GM13976 (cell line): ENCODE measurements at regions not wholly inside any gene's neighbourhood (a gene's known extent, or its start where the extent isn't known, plus 50 kb on each side); places are given as distances from the start of the nearest gene placed in this dataset.

Experiments
- DNase-seq: peaks from one replicate; pipeline ENCODE4 v3.0.0; 2012; ENCODE audit warnings: low spot score
- in situ Hi-C: fragments of 300-500 bp; cut with MboI; formaldehyde crosslinking; loops from one replicate; pipeline ENCODE4 v1.12.0; 2022; ENCODE audit warnings: low sequenced_read_pairs, mixed read lengths, inconsistent platforms; ENCODE audit not compliant: unreplicated experiment
- TF ChIP-seq, protein P1 (sequence below): IDR thresholded peaks from 2 replicates; pipeline ENCODE4 v1.5.1; 2012; ENCODE audit warnings: borderline replicate concordance, mild to moderate bottlenecking; ENCODE audit not compliant: insufficient read depth; ENCODE audit errors: extremely low read depth, missing control alignments, control extremely low read depth

- no peak for DNase-seq
- in situ Hi-C loops: no loop called here
- TF ChIP-seq, protein P1, sequence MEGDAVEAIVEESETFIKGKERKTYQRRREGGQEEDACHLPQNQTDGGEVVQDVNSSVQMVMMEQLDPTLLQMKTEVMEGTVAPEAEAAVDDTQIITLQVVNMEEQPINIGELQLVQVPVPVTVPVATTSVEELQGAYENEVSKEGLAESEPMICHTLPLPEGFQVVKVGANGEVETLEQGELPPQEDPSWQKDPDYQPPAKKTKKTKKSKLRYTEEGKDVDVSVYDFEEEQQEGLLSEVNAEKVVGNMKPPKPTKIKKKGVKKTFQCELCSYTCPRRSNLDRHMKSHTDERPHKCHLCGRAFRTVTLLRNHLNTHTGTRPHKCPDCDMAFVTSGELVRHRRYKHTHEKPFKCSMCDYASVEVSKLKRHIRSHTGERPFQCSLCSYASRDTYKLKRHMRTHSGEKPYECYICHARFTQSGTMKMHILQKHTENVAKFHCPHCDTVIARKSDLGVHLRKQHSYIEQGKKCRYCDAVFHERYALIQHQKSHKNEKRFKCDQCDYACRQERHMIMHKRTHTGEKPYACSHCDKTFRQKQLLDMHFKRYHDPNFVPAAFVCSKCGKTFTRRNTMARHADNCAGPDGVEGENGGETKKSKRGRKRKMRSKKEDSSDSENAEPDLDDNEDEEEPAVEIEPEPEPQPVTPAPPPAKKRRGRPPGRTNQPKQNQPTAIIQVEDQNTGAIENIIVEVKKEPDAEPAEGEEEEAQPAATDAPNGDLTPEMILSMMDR: no peak
These were observed 1938.9 kb upstream of the TENM3 start for GRCh38 chr4:180304321-180304720.

DNA sequence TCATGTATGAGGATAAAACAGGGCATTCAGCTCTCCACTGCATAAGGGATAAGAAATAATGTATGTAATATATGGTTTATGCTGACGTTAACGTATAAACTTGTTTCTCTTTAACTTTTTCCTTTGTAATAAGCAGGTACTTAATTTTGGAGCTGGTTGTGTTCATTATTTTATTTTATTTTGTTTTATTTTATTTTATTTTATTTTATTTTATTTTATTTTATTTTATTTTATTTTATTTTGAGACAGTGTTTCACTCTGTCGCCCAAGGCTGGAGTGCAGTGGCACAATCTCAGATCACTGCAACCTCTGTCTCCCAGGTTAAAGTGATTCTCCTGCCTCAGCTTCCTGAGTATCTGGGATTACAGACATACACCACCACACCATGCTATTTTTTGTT is 1932.6 kb upstream of the TENM3 start:
- DNase-seq: no peak
- in situ Hi-C loops: no loop called here
- TF ChIP-seq, protein P1: no peak

DNA sequence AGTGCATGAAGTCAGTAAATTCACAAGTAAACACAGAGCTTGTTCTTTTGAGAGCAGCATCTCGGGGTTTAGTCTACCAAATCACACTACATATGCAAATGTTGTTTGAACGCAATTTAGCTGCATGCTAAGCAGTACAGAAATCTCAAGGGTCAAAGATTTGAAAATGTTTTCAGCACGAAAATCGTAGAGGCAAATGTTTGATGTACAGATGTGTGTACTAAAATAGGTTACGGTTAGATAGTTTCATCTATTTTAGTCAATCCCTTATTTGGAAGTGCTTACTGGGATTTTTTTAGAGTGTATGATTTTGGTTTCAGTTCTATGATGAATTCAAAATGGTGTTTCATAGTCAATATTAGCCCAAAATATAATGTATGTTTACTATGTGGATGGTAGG is 1928.2 kb upstream of the TENM3 start:
- no peak for DNase-seq
- in situ Hi-C loops: no loop called here
- TF ChIP-seq, protein P1: no peak

DNA sequence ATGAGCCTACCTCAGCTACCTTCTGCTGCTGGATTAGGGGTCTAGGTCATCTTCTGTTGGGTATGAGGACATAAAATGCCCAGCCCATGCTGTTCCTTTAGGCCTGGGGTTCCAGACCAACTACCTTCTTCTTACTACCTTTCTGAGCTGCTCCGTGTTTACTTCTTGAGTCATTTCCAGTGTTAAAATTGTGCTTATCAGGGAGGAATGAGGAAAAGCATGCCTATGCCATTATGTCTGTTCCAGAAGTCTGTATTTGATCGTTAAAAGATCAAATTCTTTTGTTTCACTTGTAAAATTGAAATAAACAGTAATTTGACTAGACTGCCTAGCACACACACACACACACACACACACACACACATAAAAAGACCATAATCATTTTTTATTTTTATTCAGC is 1912.7 kb upstream of the TENM3 start:
- in situ Hi-C loops: no loop called here
- DNase-seq: no peak
- TF ChIP-seq, protein P1: no peak

DNA sequence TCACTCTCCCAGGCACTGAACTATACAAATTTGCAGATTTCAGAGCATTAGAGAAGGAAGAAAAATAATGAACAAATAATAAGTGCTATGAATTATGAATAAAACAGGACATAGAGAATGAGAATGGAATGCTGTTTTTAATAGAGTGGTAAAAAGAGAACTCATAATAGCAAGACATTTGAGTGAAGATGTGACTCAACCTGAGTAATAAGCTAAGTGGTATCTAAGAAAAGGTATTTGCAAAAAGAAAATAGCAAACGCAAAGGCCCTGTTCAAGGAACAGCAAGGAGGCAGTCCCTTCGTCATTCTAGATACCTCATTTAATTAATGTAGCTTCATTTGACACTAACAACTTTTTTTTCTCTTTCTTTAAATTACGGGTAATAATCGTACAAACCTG is 1910.0 kb upstream of the TENM3 start:
- DNase-seq: no peak
- in situ Hi-C loops: no loop called here
- TF ChIP-seq, protein P1: no peak

DNA sequence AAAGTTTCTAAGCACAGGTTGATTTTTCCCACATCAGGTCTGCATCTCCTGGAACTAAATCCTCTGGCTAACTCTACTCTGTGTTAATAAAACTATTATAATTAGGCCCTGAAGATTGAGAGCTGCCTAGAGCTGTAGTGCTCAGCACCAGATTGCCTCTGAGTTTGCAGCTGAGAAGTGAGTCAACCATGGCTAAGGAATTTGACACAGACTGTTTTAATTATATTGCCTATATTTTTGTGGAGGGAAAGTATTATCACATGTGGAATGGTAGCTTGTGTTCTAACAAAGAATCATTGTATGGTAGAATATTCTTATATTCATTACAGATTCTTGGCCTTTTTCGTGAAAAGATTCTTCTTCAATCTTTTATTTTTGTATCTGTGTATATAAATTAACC is 1907.6 kb upstream of the TENM3 start:
- TF ChIP-seq, protein P1: no peak
- in situ Hi-C loops: no loop called here
- DNase-seq: no peak
